ENCODE measurements at regions not wholly inside any gene's neighbourhood (a gene's known extent, or its start where the extent isn't known, plus 50 kb on each side); places are given as distances from the start of the nearest gene placed in this dataset.

GRCh38 chr4:14143892-14144291 lies 516.4 kb upstream of the BOD1L1 start (continued):
- no peak for TF ChIP-seq ZNF462 (CRISPR knock-in tag; IDR thresholded peaks at IDR 0.05)
- TF ChIP-seq EZH2phosphoT487 (IDR thresholded peaks at IDR 0.05; ENCODE audit: unreplicated experiment) = no peak
- TF ChIP-seq JUNB (IDR thresholded peaks at IDR 0.05; ENCODE audit: unreplicated experiment) = no peak
- TF ChIP-seq ZNF331 (CRISPR knock-in tag; IDR thresholded peaks at IDR 0.05; ENCODE audit: low read depth) = no peak
- no peak for TF ChIP-seq STAT1 (IDR thresholded peaks at IDR 0.05; ENCODE audit: unreplicated experiment)

- ATAC-seq (no peak), DNase-seq (ENCODE audit: low spot score) (no peak)
- H3K4me3 Mint-ChIP-seq = no peak overlapping the region
- Histone ChIP-seq H3K4me1 (ENCODE audit: insufficient read depth) (no peaks in the 10 kb centered on the region; the same call in 1 of the 2 replicates), H3K9me2 (ENCODE audit: insufficient read depth) (peaks cover 12% of the 10 kb centered on the region), H3K4me2 (no peak overlapping the region), H3K79me2 (replicated peaks; ENCODE audit: insufficient read depth) (no peaks in the 10 kb centered on the region), H3K27ac (ENCODE audit: low read depth) (no peak overlapping the region), H2AFZ (no peak overlapping the region), H4K20me1 (replicated peaks; ENCODE audit: insufficient read depth) (no peaks in the 10 kb centered on the region), H3K36me3 (ENCODE audit: insufficient read depth) (no peaks in the 10 kb centered on the region), H3K4me3 (no peak overlapping the region), H3F3A (replicated peaks; ENCODE audit: low read depth) (no peaks in the 10 kb centered on the region), H3K27me3 (ENCODE audit: insufficient read depth) (no peaks in the 10 kb centered on the region)
- peaks cover 4% of the 10 kb centered on the region; the same call in 1 of the 3 replicates for H3K4me1 Mint-ChIP-seq
- H3K9me3 Mint-ChIP-seq = no peaks in the 10 kb centered on the region; the same call in 2 of the 3 replicates
- peaks cover 1% of the 10 kb centered on the region for H3K27me3 Mint-ChIP-seq (ENCODE audit: insufficient read depth, low read depth, poor library complexity)
- no peak overlapping the region for H3K27ac Mint-ChIP-seq
- H3K36me3 Mint-ChIP-seq (ENCODE audit: low read depth) = no peaks in the 10 kb centered on the region
- no peak for TF ChIP-seq POLR2AphosphoS5 (IDR thresholded peaks at IDR 0.05; ENCODE audit: low read depth)
- no peak for TF ChIP-seq EZH2 (IDR thresholded peaks at IDR 0.05; ENCODE audit: low read depth, unreplicated experiment)
- TF ChIP-seq EZH2phosphoT487 (IDR thresholded peaks at IDR 0.05; ENCODE audit: unreplicated experiment) = no peak
- no peak for TF ChIP-seq ZNF331 (CRISPR knock-in tag; IDR thresholded peaks at IDR 0.05; ENCODE audit: low read depth)
- no peak for TF ChIP-seq JUNB (IDR thresholded peaks at IDR 0.05; ENCODE audit: unreplicated experiment)
- TF ChIP-seq CREB1 (CRISPR knock-in tag; IDR thresholded peaks at IDR 0.05; ENCODE audit: low read depth) = no peak
- no peak for TF ChIP-seq ETS1 (IDR thresholded peaks at IDR 0.05)
- no peak for TF ChIP-seq REST (IDR thresholded peaks at IDR 0.05; ENCODE audit: unreplicated experiment)
- TF ChIP-seq NANOG (IDR thresholded peaks at IDR 0.05; ENCODE audit: borderline replicate concordance) = no peak
- TF ChIP-seq STAT1 (IDR thresholded peaks at IDR 0.05; ENCODE audit: unreplicated experiment) = no peak
- no peak for TF ChIP-seq ZNF114 (CRISPR knock-in tag; IDR thresholded peaks at IDR 0.05)
These were observed 521.9 kb upstream of the BOD1L1 start for GRCh38 chr4:14149176-14150053.

All from GM23338 (cell line).